Liver (tissue), 3 donors: ENCODE measurements at regions not wholly inside any gene's neighbourhood (a gene's known extent, or its start where the extent isn't known, plus 50 kb on each side); places are given as distances from the start of the nearest gene placed in this dataset.
A peak's percentile ranks its signal among the peaks of the same experiment; 100 is the strongest.

Experiments used
- CTCF ChIP-seq: fragments of 150-350 bp; IDR thresholded peaks from 2 replicates; pipeline ENCODE4 v1.5.1; 2017; ENCODE audit warnings: improper control_type of control experiment, low read depth, low read length; ENCODE audit not compliant: missing input control
- EGR1 ChIP-seq, 2 donors: IDR thresholded peaks; 2 replicates each; pipeline ENCODE4 v1.6.1; 2016 to 2018; ENCODE audit warnings: antibody characterized with exemption in 2 of 2, low read depth in 2 of 2
- GABPA ChIP-seq, 2 donors: IDR thresholded peaks in 1 of 2; conservative IDR thresholded peaks in 1 of 2; 2 replicates each; pipeline ENCODE4 v1.6.1; 2016; ENCODE audit warnings: antibody characterized with exemption in 2 of 2, mild to moderate bottlenecking in 1 of 2, moderate library complexity in 1 of 2
- JUND ChIP-seq, 2 donors: IDR thresholded peaks; 2 replicates each; pipeline ENCODE4 v1.6.1; 2016; ENCODE audit warnings: antibody characterized with exemption in 2 of 2
- RAD21 ChIP-seq, 2 donors: IDR thresholded peaks; 2 replicates each; pipeline ENCODE4 v1.6.1; 2016; ENCODE audit warnings: antibody characterized with exemption in 2 of 2, mild to moderate bottlenecking in 2 of 2
- REST ChIP-seq: IDR thresholded peaks from 2 replicates; pipeline ENCODE4 v1.6.1; 2016; ENCODE audit warnings: antibody characterized with exemption, mild to moderate bottlenecking
- RXRA ChIP-seq, 2 donors: IDR thresholded peaks; 2 replicates each; pipeline ENCODE4 v1.6.1; 2017 to 2018; ENCODE audit warnings: antibody characterized with exemption in 2 of 2, mild to moderate bottlenecking in 1 of 2
- SP1 ChIP-seq: IDR thresholded peaks from 2 replicates; pipeline ENCODE4 v1.6.1; 2018; ENCODE audit warnings: antibody characterized with exemption, mild to moderate bottlenecking
- YY1 ChIP-seq: IDR thresholded peaks from 2 replicates; pipeline ENCODE4 v1.6.1; 2016; ENCODE audit warnings: antibody characterized with exemption, mild to moderate bottlenecking
- TF ChIP-seq, protein P1 (sequence below): IDR thresholded peaks from 2 replicates; pipeline ENCODE4 v1.6.1; 2016; ENCODE audit warnings: antibody characterized with exemption
- donor health status: healthy.
- donor health status: healthy.

- TF ChIP-seq JUND (IDR thresholded peaks at IDR 0.05) (peak in 1 of 2 donors; percentile 78), RAD21 (IDR thresholded peaks at IDR 0.05) (peak in 1 of 2 donors; percentile 23), CTCF (no peak), EGR1 (IDR thresholded peaks at IDR 0.05; ENCODE audit: low read depth in 2 of 2) (no peak), REST (peak; percentile 22), YY1 (peak; percentile 53), GABPA (IDR thresholded peaks at IDR 0.05 in 1 of 2, conservative IDR thresholded peaks at IDR 0.05 in 1 of 2) (peak in 1 of 2 donors; percentile 46), SP1 (peak; percentile 62), RXRA (IDR thresholded peaks at IDR 0.05) (peak; percentile 15 to 80)
- TF ChIP-seq, protein P1, sequence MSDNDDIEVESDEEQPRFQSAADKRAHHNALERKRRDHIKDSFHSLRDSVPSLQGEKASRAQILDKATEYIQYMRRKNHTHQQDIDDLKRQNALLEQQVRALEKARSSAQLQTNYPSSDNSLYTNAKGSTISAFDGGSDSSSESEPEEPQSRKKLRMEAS = peak; percentile 49
Observed at GRCh38 chr4:148692242-148692641, 250.0 kb upstream of the NR3C2 start.
